Urothelium cell line (cell line): ENCODE measurements at regions not wholly inside any gene's neighbourhood (a gene's known extent, or its start where the extent isn't known, plus 50 kb on each side); places are given as distances from the start of the nearest gene placed in this dataset.
"Not testable (repeated sequence)": the region's sequence is repeated elsewhere in the genome, so short reads cannot be mapped to it uniquely, and the experiment has no call there.

Experiments used
- DNase-seq: peaks from one replicate; pipeline ENCODE4 v3.0.0; 2011; ENCODE audit warnings: low spot score, mixed read lengths
- FAIRE-seq: peaks from 2 replicates; lab custom pipeline; 2011; peaks lifted over from hg19 to GRCh38; lab: Jason Lieb, UNC

DNA sequence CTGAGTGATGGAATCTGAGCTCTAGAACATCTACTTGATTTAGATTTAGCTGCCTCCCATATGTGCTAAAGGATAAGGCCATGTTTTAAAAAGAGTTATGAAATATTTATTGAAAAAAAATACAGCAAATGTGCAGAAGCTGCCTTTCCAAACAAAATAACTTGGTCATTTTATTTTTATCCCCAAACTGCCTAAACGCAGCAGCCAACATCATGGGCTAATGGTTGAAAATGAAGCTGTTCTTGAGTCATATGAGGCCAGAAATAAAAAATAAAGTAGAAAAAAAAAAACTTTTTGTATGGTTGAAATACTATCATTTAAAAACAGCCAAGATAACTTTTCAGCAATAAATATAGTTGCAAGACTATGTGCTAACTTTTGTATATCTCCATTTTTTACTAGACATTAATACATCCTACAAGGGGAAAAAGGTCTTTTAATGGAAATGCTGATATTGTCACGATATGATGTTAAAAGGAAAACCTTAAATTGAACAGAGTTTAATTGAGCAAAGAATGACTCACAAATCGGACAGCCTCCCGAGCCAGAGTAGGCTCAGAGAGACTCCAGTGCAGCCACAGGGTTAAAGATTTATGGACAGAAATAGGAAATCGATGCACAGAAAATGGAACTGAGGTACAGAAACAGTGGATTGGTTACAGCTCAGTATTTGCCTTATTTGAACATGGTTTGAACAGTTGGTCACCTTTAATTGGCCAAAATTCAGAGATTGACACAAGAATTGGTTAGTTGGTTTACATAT is 305.8 kb downstream of the MDFIC start:
- DNase-seq (no peak), FAIRE-seq (no peak)

DNA sequence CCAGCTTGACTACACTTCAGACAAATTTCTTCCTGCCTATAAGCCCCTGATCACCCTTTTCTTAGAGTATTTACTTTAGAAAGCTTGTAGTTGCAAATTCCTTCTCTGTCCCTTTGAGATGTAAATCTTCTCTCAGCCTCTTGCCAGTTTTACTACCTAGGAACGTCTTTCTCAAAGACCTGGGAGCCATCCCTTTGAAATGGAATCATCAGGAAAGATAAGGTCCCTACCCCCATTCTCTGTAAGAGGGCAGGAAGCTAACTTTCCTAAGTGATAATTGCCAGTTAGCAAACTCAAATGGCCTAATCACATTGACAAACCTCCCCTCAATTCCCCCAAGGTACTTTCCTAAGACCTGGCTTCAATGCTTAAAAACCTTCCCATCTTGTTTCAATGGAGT is 304.5 kb downstream of the MDFIC start:
- FAIRE-seq (no peak), DNase-seq (no peak)

DNA sequence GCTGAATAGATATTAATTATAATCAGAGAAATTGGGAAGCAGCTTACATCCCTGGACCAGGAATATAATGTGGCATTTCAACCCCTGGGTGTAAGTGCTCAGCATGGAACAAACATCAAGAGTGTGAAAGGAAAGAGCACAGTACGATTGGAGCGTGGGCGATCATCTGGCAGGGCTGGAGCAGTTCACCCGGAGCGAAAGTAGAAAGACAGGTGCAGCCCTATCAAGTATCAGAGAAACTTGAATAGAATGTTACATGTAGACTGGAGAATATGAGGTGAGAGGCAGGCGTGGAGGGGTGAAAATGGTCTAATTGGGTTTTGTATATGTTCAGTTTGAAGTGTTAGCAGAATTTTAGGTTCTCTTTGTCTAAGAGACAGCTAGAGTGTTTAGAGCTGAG is 303.0 kb downstream of the MDFIC start:
- FAIRE-seq (no peak), DNase-seq (no peak)

DNA sequence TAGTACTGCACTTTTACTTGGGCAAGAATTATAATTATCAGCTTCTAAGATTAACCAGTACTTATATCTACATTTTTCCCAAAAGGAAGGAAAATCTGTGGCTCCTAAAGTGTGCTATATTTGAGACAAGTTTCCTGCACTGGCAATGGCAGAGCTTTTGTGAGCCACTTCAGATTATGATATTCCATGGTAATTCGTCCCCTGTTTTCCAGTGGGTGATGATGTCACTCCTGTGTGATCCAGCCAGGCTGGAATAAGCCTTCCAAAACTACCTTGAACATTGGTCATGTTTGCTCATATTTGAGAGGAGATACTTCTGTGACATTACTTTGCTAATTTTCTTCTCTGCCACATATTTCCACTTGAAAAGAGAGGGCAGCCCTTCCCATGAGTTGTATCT is 302.1 kb downstream of the MDFIC start:
- DNase-seq = no peak
- no peak for FAIRE-seq

DNA sequence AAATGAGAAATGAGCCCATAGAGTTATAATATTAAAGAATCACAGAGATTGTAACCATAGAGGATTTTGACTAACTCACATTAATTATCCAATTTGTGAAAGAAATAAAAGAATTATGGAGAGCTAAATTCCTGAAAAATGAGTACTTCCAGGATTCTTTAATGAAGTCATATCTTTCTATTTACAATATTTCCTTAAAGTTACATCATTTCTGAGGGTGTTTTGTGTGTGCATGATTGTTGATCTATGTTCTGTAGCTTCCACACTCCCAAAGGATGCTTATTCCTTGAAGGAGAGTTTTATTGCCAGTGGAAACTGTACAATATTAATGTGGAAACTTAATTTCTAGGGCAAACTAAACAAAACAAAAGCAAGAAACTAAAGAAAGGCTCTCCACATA is 299.6 kb downstream of the MDFIC start:
- FAIRE-seq (no peak), DNase-seq (no peak)

DNA sequence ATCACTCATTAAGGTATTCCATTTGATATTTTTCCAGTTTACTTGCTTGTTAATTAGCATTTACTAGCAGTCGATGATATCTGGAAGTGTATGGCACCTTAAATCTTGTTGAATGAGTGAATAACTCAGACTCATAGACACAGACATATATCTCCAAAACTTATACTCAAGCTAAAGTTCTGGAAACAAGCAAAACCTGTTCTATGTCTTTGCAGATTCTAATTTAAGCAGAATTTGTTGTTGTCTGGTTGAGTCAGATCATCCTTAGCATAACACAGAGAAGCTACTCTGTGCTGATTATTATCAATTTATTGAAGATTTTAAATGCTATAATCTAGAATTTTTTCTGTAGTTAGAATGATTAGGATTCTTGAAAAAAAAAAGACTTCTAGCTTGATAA is 296.2 kb downstream of the MDFIC start:
- FAIRE-seq = no peak
- no peak for DNase-seq

DNA sequence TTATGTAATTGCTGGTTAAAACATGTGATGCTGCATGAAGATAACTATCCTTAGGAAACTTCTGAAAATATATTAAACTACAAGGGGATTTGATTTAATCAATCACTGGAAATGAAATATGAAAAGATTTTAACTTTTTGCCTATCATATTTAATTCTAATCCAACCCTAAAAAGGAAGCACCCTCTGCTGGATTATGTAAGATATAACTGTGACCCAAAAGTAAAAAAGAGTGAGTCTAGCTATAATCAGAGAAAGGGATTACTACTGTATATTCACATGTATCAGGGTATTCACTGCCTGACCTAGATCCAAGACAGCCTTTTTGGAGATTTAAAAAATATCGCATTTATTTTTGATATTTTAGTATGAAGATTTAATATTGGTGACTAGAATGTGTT is 295.5 kb downstream of the MDFIC start:
- FAIRE-seq (no peak), DNase-seq (no peak)

DNA sequence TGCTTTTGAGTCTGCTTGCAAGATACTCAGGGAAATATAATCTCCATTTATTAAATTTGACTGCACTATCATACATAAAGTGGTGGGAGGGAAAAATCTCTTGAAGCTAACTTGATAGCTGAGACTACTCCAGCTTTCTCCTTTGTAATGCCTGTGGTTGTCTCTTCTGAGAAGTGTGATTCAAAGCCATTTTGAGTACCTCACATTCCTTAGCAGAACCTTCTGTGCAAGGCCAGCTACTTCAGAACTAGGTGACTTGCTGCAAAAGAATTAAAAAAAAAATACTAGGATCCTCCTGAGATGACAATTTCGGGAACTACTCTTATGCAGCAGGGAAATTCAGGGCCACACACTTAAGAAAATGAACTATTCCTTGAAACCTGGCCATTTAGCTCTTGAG is 294.8 kb downstream of the MDFIC start:
- no peak for FAIRE-seq
- DNase-seq = no peak

DNA sequence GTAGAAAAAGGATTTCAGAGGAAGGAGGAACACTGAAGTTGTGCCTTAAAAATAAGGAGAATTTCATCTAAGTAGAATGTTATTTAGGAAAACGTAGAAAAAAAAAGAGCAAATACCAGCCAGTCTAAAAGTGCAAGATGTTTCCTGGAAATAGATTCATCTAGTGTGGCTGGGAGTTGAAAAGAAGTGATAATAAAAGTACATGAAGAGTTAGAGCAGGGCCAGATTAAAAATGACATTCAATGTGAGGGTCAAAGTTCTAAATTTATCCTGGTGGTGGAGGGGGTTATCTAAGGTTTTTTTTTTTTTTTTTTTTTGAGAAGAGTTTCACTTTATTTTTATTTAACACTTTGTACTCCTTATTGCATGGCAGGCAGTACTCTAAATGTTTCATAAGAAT is 289.3 kb downstream of the MDFIC start:
- FAIRE-seq (no peak), DNase-seq (no peak)

DNA sequence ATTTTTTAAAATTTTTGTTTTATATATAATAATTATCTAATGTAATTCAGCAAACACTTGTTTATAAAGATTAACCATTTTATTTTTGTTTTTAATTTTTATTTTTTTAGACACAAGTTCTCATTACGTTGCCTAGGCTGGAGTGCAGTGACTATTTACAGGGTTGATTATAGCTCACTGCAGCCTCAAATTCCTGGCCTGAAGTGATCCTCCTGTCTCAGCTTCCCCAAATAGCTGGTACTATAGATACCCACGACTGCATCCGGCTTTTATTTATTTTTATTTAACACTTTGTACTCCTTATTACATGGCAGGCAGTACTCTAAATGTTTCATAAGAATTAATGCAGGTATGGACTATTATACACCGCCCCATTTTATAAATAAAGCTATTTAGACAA is 288.7 kb downstream of the MDFIC start:
- DNase-seq = no peak
- FAIRE-seq = no peak

DNA sequence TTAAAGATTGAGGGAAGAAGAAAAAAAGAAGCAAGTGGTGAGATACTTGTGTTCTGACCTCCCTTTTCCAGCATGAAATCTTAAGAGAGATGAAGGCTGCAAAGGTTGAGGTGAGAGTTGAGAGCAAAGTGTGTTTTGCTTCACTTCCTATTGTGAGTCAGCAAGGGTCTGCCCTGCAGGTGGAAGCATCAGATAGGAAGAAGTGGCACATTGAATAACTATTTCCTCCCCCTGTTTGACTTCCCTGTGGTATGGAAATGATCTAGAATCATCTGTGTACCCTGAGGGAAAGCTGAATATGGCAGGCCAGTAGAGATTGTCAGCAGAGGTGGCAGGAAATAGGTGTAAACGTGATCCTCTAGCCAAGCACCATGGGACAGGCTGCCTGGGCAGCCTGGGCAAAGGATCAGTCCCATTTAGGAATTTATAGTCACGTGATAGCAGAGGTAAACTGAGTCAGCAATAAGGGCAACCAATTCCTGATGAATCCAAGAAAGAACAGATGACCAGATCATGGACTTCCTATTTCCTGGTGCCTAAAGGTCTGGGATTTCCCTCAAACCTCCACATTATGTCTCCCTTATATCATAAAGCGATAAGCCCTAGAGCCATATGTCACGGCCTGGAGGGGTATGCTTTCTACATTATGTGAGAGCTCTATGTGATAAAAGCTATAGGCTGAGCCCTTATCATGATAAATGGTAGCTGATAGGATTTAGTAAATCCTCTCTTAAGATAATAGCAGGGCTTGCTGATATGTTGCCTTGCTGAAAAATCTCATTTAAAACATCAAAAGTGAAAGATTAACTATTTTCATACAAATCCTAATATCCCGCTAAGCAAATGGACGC is 287.0 kb downstream of the MDFIC start:
- FAIRE-seq (no peak), DNase-seq (no peak)

DNA sequence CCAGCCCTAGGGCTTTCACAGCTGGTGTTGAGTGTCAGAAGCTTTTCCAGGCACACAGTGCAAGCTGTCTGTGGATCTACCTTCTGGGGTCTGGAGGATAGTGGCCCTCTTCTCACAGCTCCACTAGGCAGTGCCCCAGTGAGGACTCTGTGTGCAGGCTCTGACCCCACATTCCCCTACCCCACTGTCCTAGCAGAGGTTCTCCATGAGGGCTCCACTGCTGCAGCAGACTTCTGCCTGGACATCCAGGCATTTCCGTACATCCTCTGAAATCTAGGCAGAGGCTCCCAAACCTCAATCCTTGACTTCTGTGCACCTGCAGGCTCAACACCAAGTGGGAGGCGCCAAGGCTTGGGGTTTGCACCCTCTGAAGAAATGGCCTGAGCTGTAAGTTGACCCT is 284.5 kb downstream of the MDFIC start:
- not testable (repeated sequence) for DNase-seq, FAIRE-seq

DNA sequence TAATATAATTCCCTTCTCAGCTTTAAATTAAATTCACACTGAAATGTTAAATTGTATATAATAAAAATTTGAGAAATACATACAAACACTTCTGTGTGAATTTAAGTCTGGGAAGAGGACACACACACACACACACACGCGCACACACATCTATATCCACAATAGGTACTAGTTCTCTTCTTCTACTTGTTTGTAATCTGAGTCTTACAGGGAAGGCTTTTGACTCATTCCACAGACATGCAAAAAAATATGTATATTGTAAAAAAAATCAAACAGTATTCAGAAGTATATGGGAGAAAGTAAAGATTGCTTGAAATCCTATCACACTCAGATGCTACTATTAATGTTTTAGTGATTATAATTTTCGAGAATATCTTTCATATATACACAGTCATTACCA is 276.2 kb downstream of the MDFIC start:
- FAIRE-seq (no peak), DNase-seq (no peak)

DNA sequence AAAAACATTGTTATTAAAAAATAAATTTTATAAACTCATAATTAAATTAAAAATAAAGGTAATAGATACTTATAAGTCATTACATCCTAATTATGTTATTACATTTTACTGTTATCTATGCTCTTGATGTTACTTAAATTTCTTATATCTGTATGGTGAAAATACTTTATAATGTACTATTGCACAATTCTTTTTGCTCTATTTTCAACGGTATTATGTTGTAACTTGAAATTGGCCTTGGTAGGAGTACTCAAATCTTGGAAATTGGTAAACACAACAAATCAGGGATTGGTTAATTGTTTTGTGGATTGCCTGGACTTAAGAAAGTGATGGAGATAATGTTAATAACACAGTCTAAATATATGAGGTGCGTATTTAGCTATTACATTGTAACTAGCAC is 273.3 kb downstream of the MDFIC start:
- FAIRE-seq (no peak), DNase-seq (no peak)

DNA sequence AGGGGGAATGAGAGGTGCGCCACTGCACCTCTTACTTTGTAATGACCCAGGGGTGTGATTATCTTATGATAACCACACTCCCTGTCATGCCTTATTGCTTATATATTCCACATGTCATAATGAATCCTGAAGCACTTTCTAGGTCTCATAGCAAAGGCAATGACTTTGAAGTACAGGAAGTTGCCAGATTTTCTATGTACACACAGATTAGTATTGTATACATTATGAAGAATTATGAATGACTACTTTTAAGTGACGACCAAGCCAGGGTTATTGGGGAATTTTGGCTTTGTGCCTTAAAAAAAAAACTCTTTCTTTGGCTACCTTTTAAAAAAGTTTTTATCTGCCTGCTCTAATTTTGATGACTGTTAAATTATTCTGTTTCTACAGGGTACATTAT is 269.6 kb downstream of the MDFIC start:
- FAIRE-seq (no peak), DNase-seq (no peak)

DNA sequence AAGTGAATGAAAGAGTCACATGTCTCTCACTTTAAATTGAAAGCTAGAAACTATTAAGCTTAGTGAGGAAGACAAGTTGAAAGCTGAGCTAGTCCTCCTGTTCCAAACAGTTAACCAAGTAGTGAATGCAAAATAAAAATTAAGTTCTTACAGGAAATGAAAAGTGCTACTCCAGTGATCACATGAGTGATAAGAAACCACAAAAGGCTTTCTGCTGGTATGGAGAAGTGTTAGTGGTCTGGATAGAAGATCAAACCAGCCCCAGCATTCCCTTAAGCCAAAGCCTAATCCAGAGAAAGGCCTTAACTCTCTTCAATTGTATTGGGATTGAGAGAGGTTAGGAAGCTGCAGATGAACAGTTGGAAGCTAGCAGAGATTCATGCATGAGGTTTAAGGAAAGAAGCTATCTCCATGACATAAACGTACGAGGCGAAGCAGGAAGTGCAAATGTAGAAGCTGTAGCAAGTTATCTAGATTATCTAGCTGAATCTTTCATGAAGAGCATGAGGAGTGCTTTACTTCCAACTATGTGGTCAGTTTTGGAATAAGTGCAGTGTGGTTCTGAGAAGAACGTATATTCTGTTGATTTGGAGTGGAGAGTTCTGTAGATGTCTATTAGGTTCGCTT is 261.6 kb downstream of the MDFIC start:
- FAIRE-seq = no peak
- no peak for DNase-seq

DNA sequence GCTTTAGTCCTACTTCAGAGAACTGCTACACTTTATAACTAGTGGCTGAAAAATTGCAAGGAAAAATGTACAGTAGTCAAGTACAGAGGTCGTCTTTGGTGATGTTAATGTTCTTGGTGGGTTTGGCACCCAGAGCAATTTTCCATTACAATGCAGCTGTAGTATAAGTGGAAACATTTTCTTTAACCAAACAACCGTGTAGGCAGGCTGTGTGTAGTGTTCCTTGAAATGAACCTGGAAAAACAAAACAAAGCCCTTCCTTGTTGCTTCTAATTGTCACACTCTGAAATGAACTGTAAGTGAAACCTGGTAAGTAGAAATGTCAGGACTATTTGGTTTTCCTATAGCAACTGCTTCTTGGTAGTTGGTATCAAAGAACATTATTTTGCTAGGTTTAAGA is 256.9 kb downstream of the MDFIC start:
- no peak for DNase-seq
- no peak for FAIRE-seq

DNA sequence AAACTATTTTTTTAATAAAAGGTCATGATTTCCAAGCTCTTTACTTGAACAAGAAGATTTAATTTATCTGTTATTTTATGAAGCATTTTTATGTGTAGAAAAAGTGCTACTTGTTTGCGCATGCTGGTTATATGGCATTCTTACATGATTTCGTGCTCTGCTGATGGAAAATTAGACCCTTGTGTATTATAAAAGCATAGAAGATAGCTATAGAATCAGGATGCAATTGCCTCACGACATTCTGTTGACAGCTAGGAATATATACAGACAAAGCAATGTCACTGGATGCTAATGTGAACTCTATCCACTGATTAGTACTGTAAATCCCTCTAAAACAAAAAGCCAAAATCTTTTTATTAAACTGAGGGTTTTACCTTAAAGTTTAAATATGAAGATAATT is 255.9 kb downstream of the MDFIC start:
- no peak for FAIRE-seq
- DNase-seq = no peak

DNA sequence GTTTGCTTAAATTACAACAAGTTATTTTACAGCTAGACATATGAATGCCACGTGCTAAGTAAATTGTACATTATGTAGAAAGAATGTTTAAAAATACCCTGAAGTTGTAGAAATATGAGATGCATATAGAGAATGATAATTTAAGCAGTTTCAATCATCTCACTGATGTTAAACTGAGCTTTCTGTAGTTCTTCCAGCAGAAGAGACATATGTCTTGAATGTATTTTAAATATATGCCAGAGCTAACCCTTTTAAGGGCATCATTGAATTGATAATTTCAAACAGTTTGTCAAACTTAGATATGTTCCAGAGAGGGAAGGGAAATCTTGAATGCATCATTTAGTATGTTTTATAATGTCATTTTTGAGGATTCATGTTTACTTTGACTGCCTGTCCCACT is 255.2 kb downstream of the MDFIC start:
- DNase-seq (no peak), FAIRE-seq (no peak)

DNA sequence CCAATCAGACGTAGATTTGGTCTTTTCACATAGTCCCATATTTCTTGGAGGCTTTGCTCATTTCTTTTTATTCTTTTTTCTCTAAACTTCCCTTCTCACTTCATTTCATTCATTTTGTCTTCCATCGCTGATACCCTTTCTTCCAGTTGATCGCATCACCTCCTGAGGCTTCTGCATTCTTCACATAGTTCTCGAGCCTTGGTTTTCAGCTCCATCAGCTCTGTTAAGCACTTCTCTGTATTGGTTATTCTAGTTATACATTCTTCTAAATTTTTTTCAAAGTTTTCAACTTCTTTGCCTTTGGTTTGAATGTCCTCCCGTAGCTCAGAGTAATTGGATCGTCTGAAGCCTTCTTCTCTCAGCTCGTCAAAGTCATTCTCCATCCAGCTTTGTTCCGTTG is 250.5 kb downstream of the MDFIC start:
- FAIRE-seq = not testable (repeated sequence)

DNA sequence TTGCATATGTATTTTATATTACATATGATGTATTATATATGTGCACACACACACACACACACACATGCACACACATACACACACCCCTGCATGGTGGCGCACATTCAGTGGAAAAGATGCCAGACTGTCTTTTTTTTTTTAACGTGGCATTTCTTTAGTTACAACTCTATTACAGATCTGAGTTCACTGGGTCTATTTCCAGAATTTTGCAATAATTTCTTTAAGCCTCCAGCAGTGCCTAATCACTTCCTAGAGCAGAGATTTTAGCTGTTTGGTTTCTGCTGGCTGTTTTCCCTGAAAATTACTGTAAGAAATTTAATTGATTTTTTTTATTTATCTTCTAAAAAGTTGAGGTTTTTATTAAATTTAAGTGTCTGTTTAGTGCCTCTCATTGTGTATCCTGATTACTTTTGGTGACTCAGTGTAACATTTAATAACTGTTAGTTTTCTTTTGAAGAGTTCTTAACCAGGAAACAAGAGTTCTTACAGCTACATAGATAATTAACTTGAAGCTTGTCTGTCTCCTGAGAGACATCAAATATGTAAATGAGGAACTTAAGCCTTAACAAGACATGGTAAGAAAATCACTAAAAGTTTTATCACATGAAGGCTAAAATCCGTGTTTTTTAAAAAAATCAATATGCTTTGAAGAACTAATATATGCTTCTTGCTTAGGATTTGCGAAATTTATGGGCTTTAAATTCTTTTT is 232.0 kb downstream of the MDFIC start:
- no peak for DNase-seq
- no peak for FAIRE-seq

More for the DNA sequence above, 250.5 kb downstream of the MDFIC start:
- not testable (repeated sequence) for DNase-seq
